RWPE2 (cell line): ENCODE measurements at regions not wholly inside any gene's neighbourhood (a gene's known extent, or its start where the extent isn't known, plus 50 kb on each side); places are given as distances from the start of the nearest gene placed in this dataset.

Experiments
- ATAC-seq: fragments of 200-7000 bp; cut with Tn5 transposase; 3 replicates; pipeline ENCODE4 v1.9.1; 2021; ENCODE audit warnings: low read depth
- DNase-seq: peaks from one replicate; pipeline ENCODE4 v3.0.0-alpha.2; 2020; ENCODE audit warnings: low spot score
- H3K27ac ChIP-seq: fragments of 450-650 bp; 2 replicates; pipeline ENCODE4 v1.5.1; 2017; ENCODE audit warnings: mild to moderate bottlenecking; ENCODE audit not compliant: poor library complexity, severe bottlenecking
- H3K27me3 ChIP-seq: fragments of 250-450 bp; sonication (Bioruptor Pico); 2 replicates; pipeline ENCODE4 v1.5.1; 2021; ENCODE audit warnings: mild to moderate bottlenecking, moderate library complexity; ENCODE audit not compliant: insufficient read depth, poor library complexity, severe bottlenecking
- H3K36me3 ChIP-seq: fragments of 250-450 bp; sonication (Bioruptor Pico); 2 replicates; pipeline ENCODE4 v1.5.1; 2020; ENCODE audit warnings: low read depth, mild to moderate bottlenecking, moderate library complexity
- H3K4me1 ChIP-seq: fragments of 250-450 bp; sonication (Bioruptor Pico); 2 replicates; pipeline ENCODE4 v1.5.1; 2021; ENCODE audit warnings: mild to moderate bottlenecking, moderate library complexity; ENCODE audit not compliant: insufficient read depth, poor library complexity, severe bottlenecking
- H3K4me3 ChIP-seq: fragments of 250-450 bp; sonication (Bioruptor Pico); 2 replicates; pipeline ENCODE4 v1.5.1; 2021; ENCODE audit warnings: mild to moderate bottlenecking, moderate library complexity; ENCODE audit not compliant: severe bottlenecking
- H3K9me3 ChIP-seq: fragments of 250-450 bp; sonication (Bioruptor Pico); 2 replicates; pipeline ENCODE4 v1.5.1; 2021; ENCODE audit warnings: mild to moderate bottlenecking, moderate library complexity; ENCODE audit not compliant: severe bottlenecking
- TF ChIP-seq, protein P1 (sequence below): fragments of 450-650 bp; IDR thresholded peaks from one replicate; pipeline ENCODE4 v1.5.1; 2017; ENCODE audit warnings: mild to moderate bottlenecking, moderate library complexity; ENCODE audit not compliant: poor library complexity, severe bottlenecking

DNA sequence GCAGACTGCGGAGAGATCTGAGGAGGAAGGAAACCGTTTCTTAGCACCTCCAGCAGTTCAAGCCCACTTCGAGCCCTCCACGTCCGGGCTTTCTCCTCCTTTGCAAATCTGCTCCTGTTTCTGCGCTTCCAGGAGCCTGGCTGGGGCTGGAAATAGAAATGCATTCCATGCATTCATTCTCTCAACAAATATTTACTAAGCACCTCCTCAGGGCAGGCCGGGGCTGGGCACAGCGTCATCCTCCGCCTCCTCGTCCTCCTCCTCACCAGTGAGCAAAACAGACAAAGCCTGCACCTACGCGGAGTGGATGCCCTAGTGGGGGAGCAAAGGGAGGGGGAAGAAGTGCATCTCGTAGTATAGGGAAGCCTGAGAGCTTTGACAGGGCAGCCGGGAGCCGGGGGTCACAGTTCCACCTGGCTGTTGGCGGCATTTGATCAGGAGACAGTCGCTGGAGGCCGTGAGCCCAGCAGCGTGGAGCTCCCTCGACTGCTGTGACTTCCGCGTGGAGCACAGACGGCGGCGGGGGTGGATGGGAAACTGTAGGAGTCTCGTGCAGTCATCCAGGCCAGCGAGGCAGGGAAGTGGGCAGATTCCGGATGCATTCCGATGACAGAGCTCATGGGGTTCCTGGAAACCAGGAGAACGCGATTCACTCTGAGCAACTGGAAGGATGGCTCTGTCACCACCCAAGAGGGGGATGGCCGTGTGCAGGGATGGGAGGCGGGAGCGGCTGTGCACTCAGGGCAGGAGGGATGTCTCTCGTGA is 93.5 kb downstream of the SIK1 start:
- DNase-seq (peak; percentile 89), ATAC-seq (peak; percentile 94)
- TF ChIP-seq, protein P1, sequence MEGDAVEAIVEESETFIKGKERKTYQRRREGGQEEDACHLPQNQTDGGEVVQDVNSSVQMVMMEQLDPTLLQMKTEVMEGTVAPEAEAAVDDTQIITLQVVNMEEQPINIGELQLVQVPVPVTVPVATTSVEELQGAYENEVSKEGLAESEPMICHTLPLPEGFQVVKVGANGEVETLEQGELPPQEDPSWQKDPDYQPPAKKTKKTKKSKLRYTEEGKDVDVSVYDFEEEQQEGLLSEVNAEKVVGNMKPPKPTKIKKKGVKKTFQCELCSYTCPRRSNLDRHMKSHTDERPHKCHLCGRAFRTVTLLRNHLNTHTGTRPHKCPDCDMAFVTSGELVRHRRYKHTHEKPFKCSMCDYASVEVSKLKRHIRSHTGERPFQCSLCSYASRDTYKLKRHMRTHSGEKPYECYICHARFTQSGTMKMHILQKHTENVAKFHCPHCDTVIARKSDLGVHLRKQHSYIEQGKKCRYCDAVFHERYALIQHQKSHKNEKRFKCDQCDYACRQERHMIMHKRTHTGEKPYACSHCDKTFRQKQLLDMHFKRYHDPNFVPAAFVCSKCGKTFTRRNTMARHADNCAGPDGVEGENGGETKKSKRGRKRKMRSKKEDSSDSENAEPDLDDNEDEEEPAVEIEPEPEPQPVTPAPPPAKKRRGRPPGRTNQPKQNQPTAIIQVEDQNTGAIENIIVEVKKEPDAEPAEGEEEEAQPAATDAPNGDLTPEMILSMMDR, result no peak
- Histone ChIP-seq H3K27me3 (no peaks in the 10 kb centered on the region), H3K4me1 (peaks cover 15% of the 10 kb centered on the region), H3K36me3 (no peaks in the 10 kb centered on the region), H3K9me3 (no peaks in the 10 kb centered on the region), H3K4me3 (no peak overlapping the region), H3K27ac (peak overlapping the region; percentile 75)

DNA sequence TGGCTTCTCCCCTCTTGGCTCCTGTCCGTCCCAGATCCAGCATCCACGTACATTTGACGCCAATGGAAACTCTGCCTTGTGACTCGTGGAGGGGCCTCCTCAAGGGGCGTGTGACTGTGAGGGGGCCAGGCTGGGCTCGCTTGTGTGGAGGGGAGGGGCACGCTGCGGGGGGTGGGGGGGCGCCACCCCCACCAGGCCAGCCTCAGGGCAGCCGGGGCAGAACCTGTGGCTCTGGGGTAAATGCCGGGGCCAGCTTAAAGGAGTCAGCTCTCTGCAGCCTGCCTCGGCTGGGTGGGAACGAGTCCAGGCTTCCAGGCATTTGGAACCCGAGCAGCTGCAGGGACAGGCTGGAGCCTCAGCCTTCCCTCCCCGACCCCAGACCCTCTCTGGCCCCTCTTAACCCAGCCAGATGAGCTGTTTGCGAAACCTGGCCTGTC is 94.1 kb downstream of the SIK1 start:
- H3K36me3 ChIP-seq, result no peaks in the 10 kb centered on the region
- no peaks in the 10 kb centered on the region for H3K9me3 ChIP-seq
- H3K4me1 ChIP-seq, result peaks cover 15% of the 10 kb centered on the region
- peak; percentile 7; the same call in 1 of the 3 replicates for ATAC-seq
- no peak overlapping the region for H3K4me3 ChIP-seq
- H3K27me3 ChIP-seq, result no peaks in the 10 kb centered on the region
- TF ChIP-seq, protein P1, result no peak
- no peak for DNase-seq
- peak overlapping the region; percentile 75 for H3K27ac ChIP-seq

DNA sequence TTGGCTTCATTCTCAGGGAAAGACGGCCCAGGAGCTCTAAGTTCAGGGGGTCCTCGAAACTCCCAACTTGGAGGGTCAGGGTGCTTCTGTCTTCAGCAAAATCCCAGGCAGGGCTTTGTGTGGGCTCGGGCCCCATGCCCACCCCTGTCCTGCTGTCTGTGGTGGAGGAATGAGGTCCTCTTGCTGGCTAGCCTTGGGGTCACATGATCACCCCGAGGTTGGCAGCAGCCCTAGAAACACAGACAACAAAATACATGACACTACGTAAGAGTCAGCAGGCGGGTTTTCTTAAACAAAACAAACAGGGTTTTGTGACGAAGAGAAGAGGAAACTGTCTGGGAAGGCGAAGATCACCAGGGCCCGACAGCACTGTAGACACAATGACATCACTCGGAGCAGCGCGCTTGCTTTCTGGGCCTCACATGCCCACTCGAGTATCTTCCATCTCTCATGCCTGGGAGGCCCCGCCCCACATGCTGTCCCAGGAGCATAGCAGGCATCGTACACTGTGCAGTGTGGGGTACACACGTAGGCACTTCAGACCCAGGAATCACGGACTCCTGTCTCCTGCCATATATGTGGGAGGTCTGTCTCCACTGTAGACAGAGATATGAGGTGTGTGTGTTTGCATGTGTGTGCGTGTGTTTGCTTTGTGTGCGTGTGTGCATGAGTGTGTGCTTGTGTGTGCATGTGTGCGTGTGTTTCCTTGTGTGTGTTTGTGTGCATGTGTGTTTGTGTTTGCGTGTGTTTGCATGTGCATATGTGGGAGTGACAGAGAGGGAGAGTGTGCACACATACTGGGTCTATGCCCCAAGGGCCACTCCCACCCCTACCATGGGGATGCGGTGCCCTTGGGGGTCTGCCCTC is 94.7 kb downstream of the SIK1 start:
- DNase-seq (no peak), ATAC-seq (no peak)
- H3K27ac ChIP-seq, result peak overlapping the region; percentile 75

DNA sequence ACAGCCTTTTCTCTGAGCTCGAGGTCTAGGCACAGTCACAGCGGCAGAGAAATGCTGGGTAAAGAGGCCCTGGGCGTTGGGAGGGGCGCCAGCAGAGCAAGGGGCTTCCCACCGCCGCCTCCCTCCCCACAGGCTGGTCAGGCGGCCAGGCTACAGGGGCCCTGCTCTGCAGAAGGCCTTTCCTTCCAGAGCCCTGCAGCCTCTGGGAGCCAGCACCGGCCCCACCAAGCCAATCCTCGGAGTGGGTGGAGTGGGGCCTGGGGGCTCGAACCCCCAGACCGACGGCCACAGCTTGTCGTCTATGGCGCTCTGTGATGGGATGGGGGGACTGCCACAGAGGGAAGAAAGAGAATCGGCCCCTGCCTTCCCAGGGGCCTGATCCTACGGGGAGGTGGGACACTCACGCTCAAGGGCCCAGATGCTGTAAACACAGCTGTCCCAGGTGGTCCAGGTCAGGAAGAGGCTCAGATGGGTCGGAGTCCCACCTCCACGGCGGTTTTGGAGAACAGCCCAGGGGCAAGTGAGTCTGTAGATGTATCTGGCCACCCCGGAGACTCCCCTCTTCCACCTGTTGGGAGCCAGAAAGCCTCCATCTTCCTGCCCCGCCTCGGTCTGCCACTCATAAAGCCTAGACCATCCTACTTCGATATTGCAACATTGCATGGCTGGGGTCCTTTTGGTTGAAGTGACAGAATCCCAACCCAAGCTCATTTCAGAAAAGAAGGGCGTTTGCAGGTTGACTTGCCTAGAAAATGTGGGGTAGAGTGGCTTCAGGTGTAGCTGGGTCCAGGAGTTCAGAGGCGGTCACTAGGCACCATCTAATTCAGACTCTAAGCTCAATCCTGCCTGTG is 95.6 kb downstream of the SIK1 start:
- DNase-seq, result no peak
- ATAC-seq, result no peak
- Histone ChIP-seq H3K36me3 (no peaks in the 10 kb centered on the region), H3K27ac (no peak overlapping the region), H3K4me1 (peaks cover 15% of the 10 kb centered on the region), H3K4me3 (no peak overlapping the region), H3K9me3 (no peaks in the 10 kb centered on the region), H3K27me3 (no peaks in the 10 kb centered on the region)
- TF ChIP-seq, protein P1, result no peak

More for the DNA sequence above, 94.7 kb downstream of the SIK1 start:
- Histone ChIP-seq H3K9me3 (no peaks in the 10 kb centered on the region), H3K4me1 (peaks cover 15% of the 10 kb centered on the region), H3K27me3 (no peaks in the 10 kb centered on the region), H3K4me3 (no peak overlapping the region), H3K36me3 (no peaks in the 10 kb centered on the region)
- TF ChIP-seq, protein P1, result no peak
